GM10266 (cell line): ENCODE measurements at regions not wholly inside any gene's neighbourhood (a gene's known extent, or its start where the extent isn't known, plus 50 kb on each side); places are given as distances from the start of the nearest gene placed in this dataset.

Experiments
- DNase-seq: peaks from one replicate; pipeline ENCODE4 v3.0.0; 2012; ENCODE audit errors: extremely low spot score
- TF ChIP-seq, protein P1 (sequence below): IDR thresholded peaks from 2 replicates; pipeline ENCODE4 v1.5.1; 2012; ENCODE audit warnings: mild to moderate bottlenecking, low read depth; ENCODE audit not compliant: control insufficient read depth, insufficient read depth; ENCODE audit errors: missing control alignments

GRCh38 chr16:9449597-9449996 is 358.2 kb downstream of the HAPSTR1 start:
- DNase-seq, result no peak
- TF ChIP-seq, protein P1, sequence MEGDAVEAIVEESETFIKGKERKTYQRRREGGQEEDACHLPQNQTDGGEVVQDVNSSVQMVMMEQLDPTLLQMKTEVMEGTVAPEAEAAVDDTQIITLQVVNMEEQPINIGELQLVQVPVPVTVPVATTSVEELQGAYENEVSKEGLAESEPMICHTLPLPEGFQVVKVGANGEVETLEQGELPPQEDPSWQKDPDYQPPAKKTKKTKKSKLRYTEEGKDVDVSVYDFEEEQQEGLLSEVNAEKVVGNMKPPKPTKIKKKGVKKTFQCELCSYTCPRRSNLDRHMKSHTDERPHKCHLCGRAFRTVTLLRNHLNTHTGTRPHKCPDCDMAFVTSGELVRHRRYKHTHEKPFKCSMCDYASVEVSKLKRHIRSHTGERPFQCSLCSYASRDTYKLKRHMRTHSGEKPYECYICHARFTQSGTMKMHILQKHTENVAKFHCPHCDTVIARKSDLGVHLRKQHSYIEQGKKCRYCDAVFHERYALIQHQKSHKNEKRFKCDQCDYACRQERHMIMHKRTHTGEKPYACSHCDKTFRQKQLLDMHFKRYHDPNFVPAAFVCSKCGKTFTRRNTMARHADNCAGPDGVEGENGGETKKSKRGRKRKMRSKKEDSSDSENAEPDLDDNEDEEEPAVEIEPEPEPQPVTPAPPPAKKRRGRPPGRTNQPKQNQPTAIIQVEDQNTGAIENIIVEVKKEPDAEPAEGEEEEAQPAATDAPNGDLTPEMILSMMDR, result no peak

- no peak for DNase-seq
- TF ChIP-seq, protein P1, result no peak
These were observed 365.8 kb downstream of the HAPSTR1 start for GRCh38 chr16:9457215-9457614.

DNA sequence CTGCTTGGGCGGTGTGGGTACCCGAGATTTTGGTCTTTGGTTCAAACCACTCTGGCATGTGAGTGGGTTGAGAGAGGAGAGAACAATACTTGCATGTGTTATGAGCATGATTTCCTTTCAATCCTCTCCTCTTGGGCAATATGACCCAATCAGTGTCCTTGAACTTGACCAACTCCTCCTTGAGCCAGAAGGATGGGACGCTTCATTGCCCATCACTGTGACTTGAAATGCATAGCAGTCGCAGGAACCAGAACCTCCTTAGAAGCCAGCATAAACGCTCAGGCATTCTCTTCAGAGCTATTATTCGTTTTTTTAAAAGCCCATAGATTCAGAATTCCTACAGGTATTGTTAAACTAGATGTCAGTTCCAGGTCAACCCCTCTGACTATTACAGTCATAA is 367.4 kb downstream of the HAPSTR1 start:
- TF ChIP-seq, protein P1, result no peak
- DNase-seq, result no peak

DNA sequence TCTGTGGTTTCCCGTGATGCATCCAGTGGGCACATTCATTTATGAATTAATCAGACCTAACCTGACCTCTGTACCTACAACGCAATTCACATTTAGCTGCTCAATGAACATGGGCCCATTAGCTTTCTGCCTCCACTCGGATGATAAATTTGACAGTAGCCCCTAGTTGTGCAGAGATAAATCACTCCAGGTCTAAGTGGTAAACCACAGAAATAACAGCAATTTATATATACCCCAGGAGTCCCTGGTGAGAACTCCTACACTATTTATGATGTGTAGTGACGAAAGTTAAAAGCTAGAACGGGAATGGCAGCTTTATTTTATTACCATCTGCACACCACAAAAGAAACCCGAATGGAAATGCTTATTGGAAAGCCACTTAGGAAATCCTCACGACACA is 371.5 kb downstream of the HAPSTR1 start:
- DNase-seq, result no peak
- TF ChIP-seq, protein P1, result no peak

DNA sequence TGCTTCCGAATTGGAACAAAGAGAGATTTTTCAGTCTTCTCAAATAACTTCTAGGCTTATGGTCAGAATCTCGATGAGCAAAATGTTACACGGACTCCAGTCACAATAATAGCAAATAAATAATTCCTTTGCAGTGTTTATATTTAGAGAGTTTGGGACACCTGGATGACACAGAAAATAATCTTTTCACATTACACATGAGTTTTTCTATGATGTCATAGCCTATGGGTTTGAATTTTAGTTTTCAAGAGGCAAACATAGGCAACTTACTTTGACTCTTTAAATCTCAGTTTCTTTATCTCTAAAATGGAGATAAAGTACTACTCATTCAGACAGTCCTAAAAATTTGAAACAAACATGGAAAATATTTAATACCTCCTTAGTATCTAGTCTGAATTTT is 372.0 kb downstream of the HAPSTR1 start:
- DNase-seq, result no peak

GRCh38 chr16:9465161-9465560 is 373.7 kb downstream of the HAPSTR1 start:
- no peak for DNase-seq
- TF ChIP-seq, protein P1, result no peak

More for the DNA sequence above, 372.0 kb downstream of the HAPSTR1 start:
- TF ChIP-seq, protein P1, result no peak

DNA sequence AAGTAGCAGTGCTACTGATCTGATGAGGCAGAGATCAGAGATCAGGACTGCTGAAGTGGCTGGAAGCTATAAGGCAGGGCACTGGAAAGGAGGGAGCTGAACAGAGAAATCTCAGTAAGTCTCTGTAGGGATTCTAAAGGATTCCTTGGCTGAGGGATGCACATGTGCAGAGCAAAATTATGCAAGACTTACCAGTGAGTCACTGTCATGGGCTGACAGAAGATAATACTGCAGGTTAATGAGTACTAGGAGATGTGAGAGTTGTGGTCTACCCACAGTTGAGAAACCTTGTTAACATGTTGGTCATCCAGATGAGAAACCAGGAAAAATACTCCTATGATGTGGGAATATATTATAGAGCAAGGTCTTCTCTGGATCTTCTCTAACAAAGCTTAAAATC is 378.1 kb downstream of the HAPSTR1 start:
- no peak for DNase-seq

More for the DNA sequence above, 378.1 kb downstream of the HAPSTR1 start:
- TF ChIP-seq, protein P1, result no peak
